IMR-90 (cell line): ENCODE measurements at regions not wholly inside any gene's neighbourhood (a gene's known extent, or its start where the extent isn't known, plus 50 kb on each side); places are given as distances from the start of the nearest gene placed in this dataset.
A peak's percentile ranks its signal among the peaks of the same experiment; 100 is the strongest.

ENCODE experiments used
- ATAC-seq: fragments of 200-7000 bp; cut with Tn5 transposase; 2 replicates; pipeline ENCODE4 v1.9.1; 2020; ENCODE audit warnings: low read depth, mild to moderate bottlenecking, moderate library complexity
- BruUV-seq: library from RNA; stranded (reverse); fragments of 400-500 nt; replicated peaks from 2 replicates; lab custom pipeline; 2021; lab: Mats Ljungman, UMichigan
- CTCF ChIA-PET: fragments of 300-600 bp; formaldehyde crosslinking; extraction: SDS; loops from one replicate; lab custom pipeline; 2021; ENCODE audit warnings: antibody characterized with exemption; lab: Yijun Ruan, JAX
- POLR2A ChIA-PET: fragments of 300-600 bp; sonication (Branson Sonifier 250); formaldehyde crosslinking; loops from one replicate; lab custom pipeline; 2022; ENCODE audit warnings: antibody characterized with exemption; ENCODE audit not compliant: unreplicated experiment; lab: Charles Lee
- DNase-seq: peaks from one replicate; pipeline ENCODE4 v3.0.0; 2013
- H2AFZ ChIP-seq: replicated peaks from 2 replicates; pipeline ENCODE3; 2013; ENCODE audit warnings: low read length, mild to moderate bottlenecking; ENCODE audit not compliant: poor library complexity
- H2AK5ac ChIP-seq: 2 replicates; pipeline ENCODE4 v1.6.1; 2013; ENCODE audit warnings: low read depth, low read length, inconsistent platforms
- H2AK9ac ChIP-seq: replicated peaks from 2 replicates; pipeline ENCODE3; 2013; ENCODE audit warnings: mild to moderate bottlenecking, low read depth, low read length, moderate library complexity; ENCODE audit not compliant: poor library complexity
- H2BK120ac ChIP-seq: 2 replicates; pipeline ENCODE4 v1.6.1; 2013; ENCODE audit warnings: low read depth, low read length, inconsistent platforms
- H2BK15ac ChIP-seq: 3 replicates; pipeline ENCODE4 v1.6.1; 2013; ENCODE audit warnings: low read depth, low read length, inconsistent platforms
- H2BK20ac ChIP-seq: 2 replicates; pipeline ENCODE4 v1.6.1; 2013; ENCODE audit warnings: low read depth, mild to moderate bottlenecking, inconsistent platforms, low read length, moderate library complexity
- H2BK5ac ChIP-seq: 2 replicates; pipeline ENCODE4 v1.6.1; 2013; ENCODE audit warnings: mild to moderate bottlenecking, low read depth, low read length, inconsistent platforms; ENCODE audit not compliant: poor library complexity, severe bottlenecking
- H3K14ac ChIP-seq: replicated peaks from 2 replicates; pipeline ENCODE4 v1.6.1; 2013; ENCODE audit warnings: low read depth, low read length, inconsistent platforms
- H3K18ac ChIP-seq: 2 replicates; pipeline ENCODE4 v1.6.1; 2013; ENCODE audit warnings: low read depth, low read length, control low read depth
- H3K23ac ChIP-seq: 2 replicates; pipeline ENCODE4 v1.6.1; 2013; ENCODE audit warnings: low read depth, low read length, inconsistent platforms
- H3K27ac ChIP-seq: 2 replicates; pipeline ENCODE4 v1.5.1; 2013; ENCODE audit warnings: mild to moderate bottlenecking, control low read depth, low read length; ENCODE audit not compliant: insufficient read depth
- H3K27me3 ChIP-seq: 2 replicates; pipeline ENCODE4 v1.6.1; 2013; ENCODE audit warnings: low read length; ENCODE audit not compliant: control insufficient read depth, insufficient read depth
- H3K36me3 ChIP-seq: 2 replicates; pipeline ENCODE4 v1.6.1; 2013; ENCODE audit warnings: low read length, mixed read lengths; ENCODE audit not compliant: control insufficient read depth, insufficient read depth
- H3K4ac ChIP-seq: 2 replicates; pipeline ENCODE4 v1.6.1; 2013; ENCODE audit warnings: low read depth, low read length, inconsistent platforms
- H3K4me1 ChIP-seq: 2 replicates; pipeline ENCODE4 v1.6.1; 2013; ENCODE audit warnings: low read length, mixed read lengths; ENCODE audit not compliant: control insufficient read depth, insufficient read depth
- H3K4me2 ChIP-seq: 2 replicates; pipeline ENCODE4 v1.6.1; 2013; ENCODE audit warnings: low read depth, mild to moderate bottlenecking, control low read depth, low read length, moderate library complexity
- H3K4me3 ChIP-seq: 2 replicates; pipeline ENCODE4 v1.5.1; 2013; ENCODE audit warnings: low read depth, mild to moderate bottlenecking, control low read depth, low read length, moderate library complexity; ENCODE audit not compliant: insufficient read depth
- H3K56ac ChIP-seq: 2 replicates; pipeline ENCODE4 v1.6.1; 2013; ENCODE audit warnings: low read length, inconsistent platforms; ENCODE audit not compliant: insufficient read depth; ENCODE audit errors: extremely low read depth
- H3K79me1 ChIP-seq, 2 experiments: 2 replicates each; pipeline ENCODE4 v1.6.1; 2013; ENCODE audit warnings: low read length in 2 of 2, inconsistent platforms in 1 of 2, low read depth in 1 of 2
- H3K9ac ChIP-seq: 2 replicates; pipeline ENCODE4 v1.6.1; 2013; ENCODE audit warnings: low read depth, low read length, control low read depth
- H3K9me1 ChIP-seq: 2 replicates; pipeline ENCODE4 v1.6.1; 2013; ENCODE audit warnings: low read length, inconsistent platforms; ENCODE audit not compliant: insufficient read depth
- H3K9me3 ChIP-seq: 2 replicates; pipeline ENCODE4 v1.6.1; 2013; ENCODE audit warnings: low read length; ENCODE audit not compliant: control insufficient read depth, insufficient read depth
- H4K20me1 ChIP-seq: 2 replicates; pipeline ENCODE4 v1.6.1; 2013; ENCODE audit warnings: low read length, inconsistent platforms; ENCODE audit not compliant: insufficient read depth
- H4K5ac ChIP-seq: 2 replicates; pipeline ENCODE4 v1.6.1; 2013; ENCODE audit warnings: mild to moderate bottlenecking, low read depth, low read length, control low read depth
- H4K8ac ChIP-seq, 2 experiments: 2 replicates each; pipeline ENCODE4 v1.6.1; 2013; ENCODE audit warnings: low read depth in 2 of 2, low read length in 2 of 2, control low read depth in 1 of 2, inconsistent platforms in 1 of 2
- H4K91ac ChIP-seq: 2 replicates; pipeline ENCODE4 v1.6.1; 2013; ENCODE audit warnings: low read depth, low read length, inconsistent platforms; ENCODE audit not compliant: insufficient read depth
- FOS ChIP-seq: fragments of 150-350 bp; IDR thresholded peaks from 2 replicates; pipeline ENCODE4 v1.6.1; 2016; ENCODE audit warnings: low read depth, low read length
- MAZ ChIP-seq: IDR thresholded peaks from 2 replicates; pipeline ENCODE4 v1.6.1; 2012; ENCODE audit warnings: low read depth, mild to moderate bottlenecking, low read length, improper control_type of control experiment, moderate library complexity, borderline replicate concordance
- MXI1 ChIP-seq: IDR thresholded peaks from 2 replicates; pipeline ENCODE4 v1.6.1; 2012; ENCODE audit warnings: low read depth, mild to moderate bottlenecking, low read length, moderate library complexity, borderline replicate concordance
- WGBS, 2 experiments: methylation state at CpG; one replicate each; pipeline versions ENCODE4 v1.1.5 to v1.1.7; 2013; ENCODE audit warnings: missing lambda C conversion rate in 2 of 2; ENCODE audit not compliant: insufficient read length in 1 of 2; ENCODE audit errors: extremely low coverage in 2 of 2; 5-methylcytosine and 5-hydroxymethylcytosine counted together
- dilution Hi-C: fragments of 300-500 bp; cut with HindIII; formaldehyde crosslinking; loops from one replicate; pipeline ENCODE4 v1.14.3; 2018; ENCODE audit warnings: low sequenced_read_pairs; ENCODE audit not compliant: unreplicated experiment
- in situ Hi-C: fragments of 300-500 bp; cut with MboI; formaldehyde crosslinking; loops from 3 replicates; pipeline ENCODE4 v1.14.3; 2019; ENCODE audit warnings: low sequenced_read_pairs, inconsistent platforms, mixed read lengths
- intact Hi-C: fragments of 100-400 bp; cut with micrococcal nuclease; formaldehyde crosslinking; loops from 2 replicates; pipeline ENCODE4 v1.10.0; 2022

DNA sequence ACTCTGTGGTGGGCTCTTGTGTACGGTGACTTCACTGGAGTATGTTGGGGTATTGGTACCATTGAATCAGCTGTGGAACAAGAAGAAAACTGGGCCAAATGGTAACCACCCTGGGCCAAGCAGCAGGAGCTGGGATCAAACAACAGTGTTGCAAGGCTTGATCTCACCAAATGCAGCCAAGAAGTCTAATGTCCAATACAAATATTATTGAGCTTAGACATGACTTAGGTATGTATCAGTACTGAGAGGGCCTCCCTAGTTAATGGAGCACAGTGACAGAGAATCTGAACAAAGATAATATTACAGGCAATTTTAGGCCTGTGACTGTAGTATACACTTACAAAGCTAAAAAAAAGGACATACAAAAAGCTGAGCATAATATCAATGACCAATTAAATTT is 604.8 kb downstream of the PLA2G4A start:
- no peak overlapping the region for H3K23ac ChIP-seq

More for the DNA sequence above, 604.8 kb downstream of the PLA2G4A start:
- DNase-seq (peak; percentile 59), ATAC-seq (peak; percentile 83)
- H3K4me3 ChIP-seq: no peak overlapping the region
- H3K9ac ChIP-seq: no peak overlapping the region
- BruUV-seq: no TSS peak
- no peak overlapping the region for H3K27ac ChIP-seq
- no peaks in the 10 kb centered on the region for H3K9me1 ChIP-seq
- no peak overlapping the region for H3K56ac ChIP-seq
- no peak overlapping the region for H4K8ac ChIP-seq
- no peaks in the 10 kb centered on the region for H4K20me1 ChIP-seq
- no peaks in the 10 kb centered on the region for H3K27me3 ChIP-seq
- dilution Hi-C loops: no loop called here
- no peak overlapping the region for H3K4me2 ChIP-seq
- H4K5ac ChIP-seq: no peak overlapping the region
- H2BK15ac ChIP-seq: no peak overlapping the region
- peak overlapping the region; percentile 46 for H2AFZ ChIP-seq
- H2BK20ac ChIP-seq: no peak overlapping the region
- in situ Hi-C loops: no loop called here
- no peak overlapping the region for H2AK9ac ChIP-seq
- no peak overlapping the region for H2BK120ac ChIP-seq
- H3K36me3 ChIP-seq: no peaks in the 10 kb centered on the region
- H3K18ac ChIP-seq: no peak overlapping the region
- H2AK5ac ChIP-seq: no peak overlapping the region
- POLR2A ChIA-PET: no interaction called here
- H3K4me1 ChIP-seq: no peaks in the 10 kb centered on the region
- no peak for TF ChIP-seq MXI1
- TF ChIP-seq MAZ: no peak
- TF ChIP-seq FOS: no peak
- intact Hi-C loops: no loop called here
- H4K91ac ChIP-seq: no peak overlapping the region
- no peaks in the 10 kb centered on the region for H3K9me3 ChIP-seq
- no peak overlapping the region for H3K14ac ChIP-seq
- no CpG with 5 or more reads among the region's 1 CpG for WGBS, 2 experiments
- H3K4ac ChIP-seq: no peak overlapping the region
- CTCF ChIA-PET: interaction anchor here (0.6 kb wide), 1 partner anchor 221 kb away, joined by 3 read pairs; no protein-coding TSS in a partner anchor
- H3K79me1 ChIP-seq: no peaks in the 10 kb centered on the region
- H2BK5ac ChIP-seq: no peak overlapping the region
